ENCODE measurements at regions not wholly inside any gene's neighbourhood (a gene's known extent, or its start where the extent isn't known, plus 50 kb on each side); places are given as distances from the start of the nearest gene placed in this dataset.
"Not testable (repeated sequence)": the region's sequence is repeated elsewhere in the genome, so short reads cannot be mapped to it uniquely, and the experiment has no call there.

- DNase-seq (ENCODE audit: low read depth, low spot score); in situ Hi-C loops (cut with HindIII; ENCODE audit: low pct_unique_long_range_greater_than_20kb, low sequenced_read_pairs): not testable (repeated sequence)
Observed at GRCh38 chr17:16832853-16833252, 139.1 kb downstream of the TNFRSF13B start.

DNA sequence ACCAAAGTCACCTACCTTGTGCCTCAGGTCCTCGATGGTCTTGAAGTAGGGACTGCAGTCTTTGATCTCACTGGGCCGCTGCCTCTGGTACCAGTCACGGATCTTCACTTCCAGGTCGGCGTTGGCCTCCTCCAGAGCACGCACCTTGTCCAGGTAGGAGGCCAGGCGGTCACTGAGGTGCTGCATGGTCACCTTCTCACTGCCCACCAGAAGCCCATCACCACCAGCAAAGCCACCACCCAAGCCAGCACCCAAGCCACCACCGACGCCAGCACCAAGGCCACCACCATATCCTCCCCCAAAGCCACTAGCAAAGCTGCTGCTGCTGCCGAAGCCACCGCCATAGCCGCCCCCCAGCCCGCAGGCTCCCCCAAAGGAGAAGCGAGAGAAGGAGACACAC, 139.7 kb downstream of the TNFRSF13B start:
- in situ Hi-C loops (cut with HindIII; ENCODE audit: low pct_unique_long_range_greater_than_20kb, low sequenced_read_pairs); DNase-seq (ENCODE audit: low read depth, low spot score): not testable (repeated sequence)

- DNase-seq (ENCODE audit: low read depth, low spot score); in situ Hi-C loops (cut with HindIII; ENCODE audit: low pct_unique_long_range_greater_than_20kb, low sequenced_read_pairs): not testable (repeated sequence)
Observed at GRCh38 chr17:16830770-16831169, 140.7 kb downstream of the CCDC144A start.

GRCh38 chr17:16830219-16830618, 140.2 kb downstream of the CCDC144A start:
- DNase-seq (ENCODE audit: low read depth, low spot score); in situ Hi-C loops (cut with HindIII; ENCODE audit: low pct_unique_long_range_greater_than_20kb, low sequenced_read_pairs): not testable (repeated sequence)
